BE2C (cell line): ENCODE measurements at regions not wholly inside any gene's neighbourhood (a gene's known extent, or its start where the extent isn't known, plus 50 kb on each side); places are given as distances from the start of the nearest gene placed in this dataset.

Source experiments
- DNase-seq: peaks from one replicate; pipeline ENCODE4 v3.0.0-alpha.2; 2020
- H3K27me3 ChIP-seq: fragments of 250-450 bp; sonication (Bioruptor Pico); 2 replicates; pipeline ENCODE4 v1.5.1; 2020; ENCODE audit warnings: mild to moderate bottlenecking
- H3K36me3 ChIP-seq: fragments of 250-450 bp; sonication (Bioruptor Pico); 2 replicates; pipeline ENCODE4 v1.5.1; 2020; ENCODE audit warnings: mild to moderate bottlenecking
- H3K4me1 ChIP-seq: fragments of 250-450 bp; sonication (Bioruptor Pico); 2 replicates; pipeline ENCODE4 v1.5.1; 2020
- H3K4me3 ChIP-seq: 2 replicates; pipeline ENCODE4 v1.5.1; 2011; ENCODE audit warnings: low read depth, low read length
- H3K9me3 ChIP-seq: fragments of 250-450 bp; sonication (Bioruptor Pico); 2 replicates; pipeline ENCODE4 v1.5.1; 2020
- CTCF ChIP-seq: IDR thresholded peaks from 2 replicates; pipeline ENCODE4 v1.5.1; 2012; ENCODE audit warnings: mild to moderate bottlenecking, low read depth, low read length

- Histone ChIP-seq H3K36me3 (no peaks in the 10 kb centered on the region), H3K4me1 (peaks cover 6% of the 10 kb centered on the region), H3K9me3 (no peaks in the 10 kb centered on the region), H3K4me3 (no peak overlapping the region), H3K27me3 (no peaks in the 10 kb centered on the region)
- TF ChIP-seq CTCF: no peak
- no peak for DNase-seq
Measured at GRCh38 chr2:201959198-201959597, 74.5 kb upstream of the FZD7 start.

GRCh38 chr2:201959626-201960025 is 74.0 kb upstream of the FZD7 start:
- no peak overlapping the region for H3K4me3 ChIP-seq
- no peaks in the 10 kb centered on the region for H3K36me3 ChIP-seq
- no peak for DNase-seq
- no peaks in the 10 kb centered on the region for H3K27me3 ChIP-seq
- H3K4me1 ChIP-seq: peaks cover 6% of the 10 kb centered on the region
- no peak for TF ChIP-seq CTCF
- H3K9me3 ChIP-seq: no peaks in the 10 kb centered on the region

- Histone ChIP-seq H3K9me3 (no peaks in the 10 kb centered on the region), H3K27me3 (no peaks in the 10 kb centered on the region), H3K4me3 (no peak overlapping the region), H3K4me1 (peaks cover 6% of the 10 kb centered on the region), H3K36me3 (no peaks in the 10 kb centered on the region)
- DNase-seq: no peak
- TF ChIP-seq CTCF: no peak
Measured at GRCh38 chr2:201960305-201960704, 73.3 kb upstream of the FZD7 start.

- TF ChIP-seq CTCF: no peak
- Histone ChIP-seq H3K36me3 (no peaks in the 10 kb centered on the region), H3K9me3 (no peaks in the 10 kb centered on the region), H3K4me1 (peaks cover 6% of the 10 kb centered on the region), H3K27me3 (no peaks in the 10 kb centered on the region), H3K4me3 (no peak overlapping the region)
- DNase-seq: no peak
Measured at GRCh38 chr2:201961401-201961800, 72.3 kb upstream of the FZD7 start.

GRCh38 chr2:201962774-201963562 is 70.7 kb upstream of the FZD7 start:
- H3K9me3 ChIP-seq: no peaks in the 10 kb centered on the region
- DNase-seq: peak; percentile 71
- H3K4me1 ChIP-seq: peaks cover 13% of the 10 kb centered on the region
- H3K27me3 ChIP-seq: no peaks in the 10 kb centered on the region
- H3K36me3 ChIP-seq: no peaks in the 10 kb centered on the region
- TF ChIP-seq CTCF: no peak
- H3K4me3 ChIP-seq: no peak overlapping the region

GRCh38 chr2:201964011-201964410 is 69.6 kb upstream of the FZD7 start:
- no peak overlapping the region for H3K4me3 ChIP-seq
- H3K36me3 ChIP-seq: no peaks in the 10 kb centered on the region
- no peaks in the 10 kb centered on the region for H3K9me3 ChIP-seq
- peaks cover 13% of the 10 kb centered on the region for H3K4me1 ChIP-seq
- DNase-seq: no peak
- no peak for TF ChIP-seq CTCF
- no peaks in the 10 kb centered on the region for H3K27me3 ChIP-seq
